ENCODE measurements at regions not wholly inside any gene's neighbourhood (a gene's known extent, or its start where the extent isn't known, plus 50 kb on each side); places are given as distances from the start of the nearest gene placed in this dataset.
A peak's percentile ranks its signal among the peaks of the same experiment; 100 is the strongest.

DNA sequence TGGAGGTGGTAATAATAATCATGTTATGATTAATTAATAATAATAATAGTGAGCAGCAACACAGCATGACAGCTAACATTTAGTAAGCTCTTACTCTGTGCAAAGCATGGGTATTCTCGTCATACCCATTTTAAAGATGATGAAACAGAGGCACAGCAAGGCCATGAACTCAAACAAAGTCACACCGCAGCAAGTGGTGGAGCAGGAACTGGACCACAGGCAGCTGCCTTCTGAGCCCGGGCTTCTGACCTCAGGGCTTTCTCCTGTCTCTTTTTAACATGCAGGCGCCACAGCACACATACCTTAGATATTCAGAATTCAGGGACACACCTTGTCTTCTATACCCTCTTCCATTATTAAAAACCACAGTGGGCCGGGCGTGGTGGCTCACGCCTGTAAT, 50.7 kb upstream of the SPATA12 start:
- DNase-seq (ENCODE audit: low read depth): no peak

- DNase-seq (ENCODE audit: low read depth): no peak
Measured at GRCh38 chr3:57009367-57009766, 51.1 kb upstream of the SPATA12 start.

DNA sequence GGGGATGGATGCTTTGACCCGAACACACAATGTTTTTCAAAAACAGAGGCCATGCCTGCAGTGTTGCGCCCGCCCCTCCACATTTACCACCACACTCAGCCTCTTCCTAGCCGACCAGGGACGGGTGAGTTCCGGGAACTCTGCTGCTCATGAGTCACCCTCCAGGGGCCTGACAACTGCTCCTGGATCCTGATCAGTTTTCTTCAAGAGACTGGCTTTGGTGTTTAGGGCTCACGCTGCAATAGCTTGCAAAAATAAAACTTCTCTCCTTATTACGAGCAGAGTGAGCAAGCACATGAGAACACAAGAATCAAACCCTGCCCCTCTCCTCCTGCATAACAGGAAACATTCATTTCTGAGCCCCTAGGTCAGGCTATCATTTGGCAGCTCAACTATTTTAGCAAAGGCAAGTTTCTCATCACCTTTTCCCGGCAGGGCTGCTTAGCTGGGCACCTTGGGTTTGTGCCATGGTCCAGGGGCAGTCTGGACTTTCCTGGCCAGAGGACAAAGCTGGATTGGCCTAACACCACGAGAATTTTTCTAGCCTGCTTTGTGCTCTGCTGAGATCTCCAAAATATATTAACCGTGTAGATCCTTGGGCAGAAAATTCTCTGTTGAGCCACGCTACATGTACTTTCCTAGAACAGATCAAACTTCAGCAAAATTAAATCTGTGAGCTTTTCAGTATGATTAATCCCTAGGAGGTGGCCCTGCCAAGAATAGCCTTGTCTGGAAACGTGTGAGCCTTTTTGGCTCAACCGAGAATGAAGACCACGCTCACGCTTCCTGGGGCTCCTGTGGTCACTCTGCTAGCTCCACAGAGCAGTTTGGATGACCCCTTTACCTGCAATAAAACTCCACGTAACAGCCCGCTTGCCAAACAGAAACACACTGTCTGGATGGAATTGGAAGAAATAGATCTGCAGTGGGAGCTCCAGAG, 52.7 kb upstream of the SPATA12 start:
- DNase-seq (ENCODE audit: low read depth): no peak

DNA sequence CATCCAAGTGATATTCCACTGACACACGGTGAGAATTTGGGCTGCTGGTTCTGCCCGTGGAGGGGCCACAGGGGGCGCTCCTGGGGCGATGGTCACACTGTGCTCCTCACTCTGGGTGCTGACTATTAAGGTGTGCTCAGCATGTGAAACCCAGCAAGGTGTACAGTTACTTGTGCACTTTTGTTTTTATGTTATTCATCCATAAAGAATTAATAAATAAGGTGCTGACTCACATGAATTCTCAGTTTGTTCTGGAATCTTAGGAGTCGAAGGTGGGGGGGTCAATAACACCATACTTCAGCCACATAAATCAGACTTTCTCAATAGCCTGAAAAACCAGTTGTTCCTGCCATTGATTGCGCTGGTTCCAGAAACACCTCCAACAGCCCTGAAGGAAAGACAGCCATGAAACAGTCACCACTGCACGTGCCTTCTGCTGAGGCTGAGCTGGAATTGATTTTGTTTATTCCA, 53.5 kb upstream of the SPATA12 start:
- DNase-seq (ENCODE audit: low read depth): no peak

GRCh38 chr3:57006179-57006657, 54.2 kb upstream of the SPATA12 start:
- no peak for DNase-seq (ENCODE audit: low read depth)

DNA sequence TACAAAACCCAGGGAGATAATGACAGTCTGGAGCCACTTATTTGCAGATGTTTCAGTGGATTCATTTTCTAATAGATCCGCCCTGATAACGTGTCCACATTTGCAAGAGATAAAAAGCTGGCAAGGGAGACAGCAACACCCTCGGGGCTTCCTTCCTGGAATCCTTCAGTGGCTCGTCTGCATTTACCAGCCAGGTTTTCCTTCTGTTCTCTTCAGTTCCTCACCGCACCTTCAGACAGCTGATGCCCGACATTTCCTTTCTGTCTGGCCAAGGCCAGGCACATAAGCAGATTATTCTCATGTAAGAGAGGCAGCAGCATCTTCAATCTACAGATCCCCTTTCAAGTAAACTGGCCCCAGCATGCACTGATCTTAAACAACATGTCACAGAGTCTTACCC, 56.2 kb upstream of the SPATA12 start:
- DNase-seq (ENCODE audit: low read depth): no peak

- DNase-seq (ENCODE audit: low read depth): no peak
Measured at GRCh38 chr3:57003676-57004075, 56.8 kb upstream of the SPATA12 start.

DNA sequence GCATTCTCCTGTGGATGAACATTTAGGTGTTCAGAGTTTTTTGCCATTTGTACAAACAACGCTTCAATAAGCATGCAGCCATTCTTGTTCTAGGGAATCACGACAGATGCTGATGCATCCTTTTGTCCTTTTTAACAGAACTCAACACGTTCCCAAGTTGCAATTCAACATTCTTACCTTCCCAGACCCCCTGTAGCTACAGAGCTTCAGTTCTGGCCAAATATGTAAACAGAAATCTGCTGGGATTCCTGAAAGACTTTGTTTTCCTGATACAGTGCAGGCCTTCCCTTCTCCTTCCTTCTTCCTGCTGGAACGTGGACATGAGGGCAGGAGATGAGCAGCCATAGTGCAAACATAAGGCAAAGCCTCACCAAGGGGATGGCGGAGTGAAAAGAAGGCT, 59.1 kb upstream of the SPATA12 start:
- no peak for DNase-seq (ENCODE audit: low read depth)

DNA sequence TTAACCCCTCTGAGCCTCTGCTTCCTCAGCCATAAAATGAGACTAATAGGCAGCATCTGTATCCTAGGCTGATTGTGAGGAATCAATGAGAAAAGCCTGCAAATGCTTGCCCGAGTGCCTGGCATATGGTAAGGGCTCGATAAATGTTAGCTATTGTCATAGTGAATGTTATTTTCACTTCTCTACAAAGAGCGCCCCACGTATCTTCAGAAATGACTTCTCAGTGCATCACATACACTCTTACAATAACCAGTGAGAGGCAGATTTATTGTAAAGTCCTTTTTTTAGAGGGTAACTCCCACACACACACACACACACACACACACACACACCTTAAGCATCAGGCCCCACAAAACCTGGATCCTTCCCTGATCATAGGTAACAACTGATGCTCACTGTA, 60.5 kb upstream of the SPATA12 start:
- no peak for DNase-seq (ENCODE audit: low read depth)

DNA sequence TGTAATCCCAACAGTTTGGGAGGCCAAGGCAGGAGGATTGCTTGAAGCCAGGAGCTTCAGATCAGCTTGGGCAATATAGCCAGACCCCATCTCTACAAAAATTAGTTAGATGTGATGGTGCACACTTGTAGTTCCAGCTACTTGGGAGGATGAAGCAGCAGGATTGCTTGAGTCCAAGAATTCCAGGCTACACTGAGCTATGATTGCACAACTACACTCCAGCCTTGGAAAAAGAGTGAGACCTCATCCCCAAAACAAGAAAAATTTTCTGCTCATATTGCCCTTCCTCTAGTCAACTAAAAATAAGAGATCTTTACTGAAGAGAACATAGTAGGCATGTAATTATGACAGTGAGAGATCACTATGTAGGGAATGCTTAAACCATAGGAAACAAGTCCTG, 60.9 kb upstream of the SPATA12 start:
- no peak for DNase-seq (ENCODE audit: low read depth)

DNA sequence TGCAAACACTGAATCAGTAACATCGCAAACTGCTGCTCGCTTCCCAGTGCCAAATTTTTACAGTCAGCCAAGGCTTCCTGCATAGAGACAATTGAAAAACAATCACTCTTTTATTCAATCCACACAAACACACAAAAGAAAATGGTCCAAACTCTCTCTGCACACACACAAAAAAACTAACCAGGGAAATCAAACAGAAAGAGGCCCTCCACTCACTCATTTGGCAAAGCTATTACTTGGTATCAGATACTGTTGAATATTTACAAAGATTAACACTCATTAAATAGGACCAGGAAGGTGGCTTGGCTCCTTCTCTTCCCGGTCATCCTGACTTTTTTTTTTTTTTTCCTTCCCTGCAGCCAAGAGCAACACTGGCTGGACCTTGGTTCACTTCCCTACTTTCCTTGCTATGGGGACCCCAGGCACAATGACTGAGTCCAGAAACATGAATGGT, 62.4 kb upstream of the SPATA12 start:
- DNase-seq (ENCODE audit: low read depth): no peak

- no peak for DNase-seq (ENCODE audit: low read depth)
Measured at GRCh38 chr3:56997675-56998074, 62.8 kb upstream of the SPATA12 start.

DNA sequence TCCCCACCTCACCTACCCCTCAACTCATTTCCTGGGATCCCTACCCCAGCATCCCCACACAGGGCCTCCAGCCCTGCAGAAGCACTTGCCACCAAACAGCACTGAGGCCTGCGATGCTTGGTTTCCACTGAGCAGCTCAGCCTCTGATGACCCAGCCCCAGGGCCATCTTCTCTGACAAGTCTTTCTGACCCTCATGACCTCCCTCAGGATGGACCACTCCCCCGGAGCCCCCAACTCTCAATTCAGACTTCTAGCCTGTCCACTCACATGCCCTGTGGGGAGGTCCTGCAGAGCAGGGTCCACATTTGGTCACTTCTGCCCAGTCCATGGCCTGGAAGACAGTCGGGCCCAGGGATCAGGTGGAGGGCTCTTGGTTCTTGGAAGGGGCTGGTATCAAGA, 63.4 kb upstream of the SPATA12 start:
- no peak for DNase-seq (ENCODE audit: low read depth)

GRCh38 chr3:56994391-56994790, 66.1 kb upstream of the SPATA12 start:
- DNase-seq (ENCODE audit: low read depth): no peak

GRCh38 chr3:56990641-56991015, 69.8 kb upstream of the SPATA12 start:
- no peak for DNase-seq (ENCODE audit: low read depth)

DNA sequence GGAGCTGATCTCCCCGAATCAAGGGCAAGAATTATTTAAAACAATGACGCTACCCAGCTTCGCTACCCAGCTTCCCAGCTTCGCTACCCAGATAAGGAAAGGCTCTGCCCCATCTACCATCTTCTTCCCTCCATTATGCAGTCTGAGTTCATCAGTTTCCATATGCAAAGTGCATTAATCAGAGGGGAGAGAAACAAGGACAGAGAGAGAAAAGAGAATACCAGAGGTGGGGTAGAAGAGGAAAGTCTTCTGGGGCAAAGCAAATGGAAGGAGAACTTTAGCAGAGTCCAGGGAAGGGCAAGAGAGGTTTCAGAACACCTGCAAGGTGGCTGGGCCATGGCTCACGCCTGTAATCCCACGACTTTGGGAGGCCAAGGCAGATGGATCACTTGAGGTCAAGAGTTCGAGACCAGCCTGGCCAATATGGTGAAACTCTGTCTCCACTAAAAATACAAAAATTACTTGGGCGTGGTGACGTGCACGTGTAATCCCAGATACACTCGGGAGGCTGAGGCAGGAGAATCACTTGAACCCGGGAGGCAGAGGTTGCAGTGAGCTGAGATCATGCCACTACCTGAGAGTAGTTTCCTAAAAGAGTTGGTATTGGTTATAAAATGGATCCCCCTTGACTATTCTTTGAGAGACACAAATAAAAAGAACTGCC, 70.4 kb upstream of the SPATA12 start:
- DNase-seq (ENCODE audit: low read depth): no peak

DNA sequence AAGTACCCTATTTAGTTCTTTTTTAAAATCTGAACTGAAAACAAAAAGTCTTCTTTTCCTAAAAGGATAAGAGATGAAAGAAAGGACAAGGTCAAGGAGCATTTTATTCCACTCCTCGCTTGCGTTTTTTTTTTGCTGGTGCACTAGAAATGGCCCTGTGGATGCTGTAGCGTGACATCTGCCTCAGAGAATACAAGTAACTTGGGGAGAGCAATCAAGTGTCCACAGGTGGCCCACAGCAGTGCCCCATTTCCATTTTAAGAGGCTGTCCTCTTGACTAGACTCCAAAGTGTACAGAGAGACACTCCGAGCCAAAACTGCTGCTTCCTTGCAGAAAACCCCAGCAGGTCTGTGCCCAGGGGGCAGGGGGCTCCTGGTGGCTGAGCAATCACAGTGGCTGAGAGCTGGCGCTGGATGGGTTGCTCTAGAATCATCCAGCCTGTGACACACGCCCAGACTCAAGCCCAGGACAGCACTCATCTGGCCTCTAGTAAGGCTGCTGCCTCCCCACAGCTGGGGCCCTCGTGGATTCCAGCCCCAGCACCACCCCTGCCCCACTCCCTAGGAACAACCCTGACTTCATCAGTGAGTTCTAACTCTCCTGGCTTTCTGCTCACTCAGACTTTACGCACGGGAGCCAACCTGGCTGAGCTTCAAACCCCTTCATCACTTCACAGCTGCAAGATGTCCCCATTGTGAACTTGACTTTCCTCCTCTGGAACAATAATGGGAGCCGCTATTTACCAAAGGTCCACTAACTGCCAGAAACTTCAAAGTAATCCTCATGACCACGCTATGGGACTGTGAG, 71.1 kb upstream of the SPATA12 start:
- no peak for DNase-seq (ENCODE audit: low read depth)

DNA sequence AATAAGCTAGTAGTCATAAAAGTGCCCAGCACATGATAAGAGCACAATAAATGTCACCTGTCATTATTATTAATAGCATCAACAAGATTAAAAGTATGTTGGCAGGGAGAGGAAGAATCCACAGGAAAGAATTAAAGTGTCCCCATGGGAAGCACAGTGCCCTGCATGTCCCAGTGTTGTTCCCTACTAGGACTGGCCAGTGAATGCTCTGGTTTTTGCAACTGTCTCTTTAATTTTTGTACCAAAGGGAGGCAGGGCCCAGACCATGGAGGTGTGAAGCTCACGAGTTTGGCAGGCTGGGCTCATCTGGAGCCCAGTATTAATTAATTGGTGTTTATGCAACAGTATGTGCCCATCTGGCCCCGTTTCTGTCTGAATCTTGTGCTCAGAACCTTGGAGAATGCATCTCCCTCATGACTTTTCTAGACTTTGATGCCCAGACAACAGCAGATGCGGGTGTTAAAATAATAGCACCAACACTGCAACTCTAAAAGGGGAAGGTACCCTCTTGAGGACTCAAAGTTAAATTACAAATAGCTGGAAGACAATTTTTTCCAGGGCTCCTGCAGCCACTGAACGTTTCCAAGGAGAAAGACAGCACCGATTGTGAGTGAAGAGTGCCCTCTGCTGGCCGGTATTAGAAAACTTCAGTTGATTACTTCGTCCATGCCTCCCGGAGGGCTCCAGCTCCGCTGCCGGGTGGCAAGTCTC, 71.9 kb upstream of the SPATA12 start:
- peak; percentile 67 for DNase-seq (ENCODE audit: low read depth)

DNA sequence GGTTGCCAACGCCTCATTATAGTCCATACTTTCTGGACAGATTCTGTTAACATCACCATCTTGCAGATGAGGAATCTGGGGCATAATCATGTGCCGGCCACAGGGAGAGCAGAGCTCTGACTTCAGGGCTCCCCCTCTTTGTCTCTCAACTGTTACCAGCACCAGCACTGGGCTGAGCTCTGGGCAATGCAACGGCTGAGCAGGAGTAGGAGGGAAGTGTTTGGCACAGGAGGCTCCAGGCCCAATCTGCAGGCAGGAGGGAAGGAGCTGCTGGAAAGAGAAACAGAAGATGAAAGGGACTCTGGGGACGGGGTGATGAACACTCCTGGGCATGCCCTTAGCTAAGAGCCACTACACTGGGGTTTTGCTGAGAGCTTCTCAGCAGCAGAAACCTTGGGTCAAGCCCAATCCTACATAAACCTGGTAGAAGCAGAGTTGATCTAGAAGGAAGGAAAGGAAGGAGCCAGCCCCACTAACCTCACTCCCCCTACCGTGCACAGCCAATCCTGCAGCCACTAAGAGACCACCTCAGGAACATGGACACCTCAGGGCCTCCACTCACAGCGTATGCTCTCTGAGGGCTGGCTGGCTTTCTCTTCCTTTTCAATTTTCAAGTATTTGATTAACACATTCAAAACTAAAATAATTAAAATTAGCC, 73.1 kb upstream of the SPATA12 start:
- DNase-seq (ENCODE audit: low read depth): no peak

GRCh38 chr3:56986347-56986746, 74.1 kb upstream of the SPATA12 start:
- no peak for DNase-seq (ENCODE audit: low read depth)

- peak; percentile 27 for DNase-seq (ENCODE audit: low read depth)
Measured at GRCh38 chr3:56985878-56986277, 74.6 kb upstream of the SPATA12 start.
